Jurkat, Clone E6-1 (cell line): ENCODE measurements at regions not wholly inside any gene's neighbourhood (a gene's known extent, or its start where the extent isn't known, plus 50 kb on each side); places are given as distances from the start of the nearest gene placed in this dataset.
"Not testable (repeated sequence)": the region's sequence is repeated elsewhere in the genome, so short reads cannot be mapped to it uniquely, and the experiment has no call there.

Experiments
- DNase-seq: peaks from one replicate; pipeline ENCODE4 v3.0.0-alpha.2; 2011; ENCODE audit warnings: low read depth, low spot score
- H3K4me3 ChIP-seq: 2 replicates; pipeline ENCODE4 v1.5.1; 2011; ENCODE audit warnings: mild to moderate bottlenecking, low read length, control low read depth, moderate library complexity

- no peak for DNase-seq
- no peak overlapping the region for H3K4me3 ChIP-seq
These were observed 456.2 kb downstream of the FAT4 start for GRCh38 chr4:125770814-125771398.

- no peak for DNase-seq
- no peak overlapping the region for H3K4me3 ChIP-seq
These were observed 457.9 kb downstream of the FAT4 start for GRCh38 chr4:125772680-125773079.

GRCh38 chr4:125773502-125773901 is 458.7 kb downstream of the FAT4 start:
- no peak for DNase-seq
- no peak overlapping the region for H3K4me3 ChIP-seq

GRCh38 chr4:125773931-125774330 is 459.2 kb downstream of the FAT4 start:
- no peak for DNase-seq
- H3K4me3 ChIP-seq = no peak overlapping the region

GRCh38 chr4:125776146-125776545 is 461.4 kb downstream of the FAT4 start:
- no peak for DNase-seq
- H3K4me3 ChIP-seq = no peak overlapping the region

- DNase-seq = no peak
- no peak overlapping the region for H3K4me3 ChIP-seq
These were observed 465.4 kb downstream of the FAT4 start for GRCh38 chr4:125780164-125780563.

GRCh38 chr4:125780747-125781146 is 466.0 kb downstream of the FAT4 start:
- no peak overlapping the region for H3K4me3 ChIP-seq
- no peak for DNase-seq

- no peak overlapping the region for H3K4me3 ChIP-seq
- DNase-seq = no peak
These were observed 466.9 kb downstream of the FAT4 start for GRCh38 chr4:125781651-125782050.

GRCh38 chr4:125784741-125785140 is 470.0 kb downstream of the FAT4 start:
- no peak for DNase-seq
- H3K4me3 ChIP-seq = no peak overlapping the region

- DNase-seq = no peak
- no peak overlapping the region for H3K4me3 ChIP-seq
These were observed 473.0 kb downstream of the FAT4 start for GRCh38 chr4:125787707-125788106.

GRCh38 chr4:125789023-125789422 is 474.3 kb downstream of the FAT4 start:
- H3K4me3 ChIP-seq = no peak overlapping the region
- DNase-seq = no peak

GRCh38 chr4:125791896-125792295 is 477.1 kb downstream of the FAT4 start:
- no peak for DNase-seq
- no peak overlapping the region for H3K4me3 ChIP-seq

- DNase-seq = no peak
- no peak overlapping the region for H3K4me3 ChIP-seq
These were observed 480.2 kb downstream of the FAT4 start for GRCh38 chr4:125794989-125795388.

- H3K4me3 ChIP-seq = no peak overlapping the region
- DNase-seq = no peak
These were observed 481.4 kb downstream of the FAT4 start for GRCh38 chr4:125796138-125796537.

GRCh38 chr4:125797621-125798020 is 482.9 kb downstream of the FAT4 start:
- DNase-seq, H3K4me3 ChIP-seq: not testable (repeated sequence)

GRCh38 chr4:125801373-125801772 is 486.6 kb downstream of the FAT4 start:
- no peak for DNase-seq
- H3K4me3 ChIP-seq = no peak overlapping the region

GRCh38 chr4:125801924-125802323 is 487.2 kb downstream of the FAT4 start:
- no peak overlapping the region for H3K4me3 ChIP-seq
- no peak for DNase-seq

- DNase-seq = no peak
These were observed 493.3 kb downstream of the FAT4 start for GRCh38 chr4:125808022-125808421.

GRCh38 chr4:125808570-125808969 is 493.8 kb downstream of the FAT4 start:
- no peak for DNase-seq

More at GRCh38 chr4:125808022-125808421, 493.3 kb downstream of the FAT4 start:
- H3K4me3 ChIP-seq = no peak overlapping the region

GRCh38 chr4:125811892-125812291 is 497.1 kb downstream of the FAT4 start:
- H3K4me3 ChIP-seq = no peak overlapping the region
- no peak for DNase-seq

More at GRCh38 chr4:125808570-125808969, 493.8 kb downstream of the FAT4 start:
- no peak overlapping the region for H3K4me3 ChIP-seq
